Lung (tissue), 11 donors: ENCODE measurements at regions not wholly inside any gene's neighbourhood (a gene's known extent, or its start where the extent isn't known, plus 50 kb on each side); places are given as distances from the start of the nearest gene placed in this dataset.

Experiments
- ATAC-seq: fragments of 200-7000 bp; cut with Tn5 transposase; one replicate; pipeline ENCODE4 v1.9.1; 2020; ENCODE audit warnings: moderate number of reproducible peaks; ENCODE audit not compliant: insufficient read depth, low FRiP score
- DNase-seq, 3 donors: peaks; one replicate each; pipeline ENCODE4 v3.0.0-alpha.2; 2013 to 2017
- H3K27ac ChIP-seq, 2 donors: one replicate each; pipeline ENCODE4 v1.5.1; 2013; ENCODE audit warnings: mild to moderate bottlenecking in 2 of 2, moderate library complexity in 2 of 2, control low read depth in 1 of 2, inconsistent platforms in 1 of 2, low read depth in 1 of 2, low read length in 1 of 2
- H3K27me3 ChIP-seq, 3 donors: one replicate each; pipeline ENCODE4 v1.5.1; 2013; ENCODE audit warnings: low read length in 2 of 3; ENCODE audit not compliant: control insufficient read depth in 3 of 3, insufficient read depth in 3 of 3
- H3K36me3 ChIP-seq, 4 donors: one replicate each; pipeline ENCODE4 v1.5.1; 2013; ENCODE audit warnings: low read length in 4 of 4, mild to moderate bottlenecking in 1 of 4, moderate library complexity in 1 of 4; ENCODE audit not compliant: control insufficient read depth in 4 of 4, insufficient read depth in 4 of 4
- H3K4me1 ChIP-seq, 5 donors: one replicate each; pipeline ENCODE4 v1.5.1; 2013; ENCODE audit warnings: low read length in 5 of 5, mild to moderate bottlenecking in 2 of 5, moderate library complexity in 1 of 5; ENCODE audit not compliant: control insufficient read depth in 5 of 5, insufficient read depth in 5 of 5
- H3K4me3 ChIP-seq: one replicate; pipeline ENCODE4 v1.5.1; 2013; ENCODE audit warnings: mild to moderate bottlenecking, control low read depth, moderate library complexity
- H3K9ac ChIP-seq, 2 donors: one replicate each; pipeline ENCODE4 v1.5.1; 2013; ENCODE audit warnings: low read length in 2 of 2, control low read depth in 1 of 2; ENCODE audit not compliant: insufficient read depth in 1 of 2
- H3K9me3 ChIP-seq, 4 donors: one replicate each; pipeline ENCODE4 v1.5.1; 2013; ENCODE audit warnings: low read length in 3 of 4, mild to moderate bottlenecking in 1 of 4, moderate library complexity in 1 of 4; ENCODE audit not compliant: control insufficient read depth in 4 of 4, insufficient read depth in 3 of 4
- WGBS, 2 donors: extraction: QIAGEN DNeasy Blood & Tissue Kit; methylation state at CpG; one replicate each; pipeline ENCODE4 v1.1.7; 2013; 5-methylcytosine and 5-hydroxymethylcytosine counted together
- TF ChIP-seq, protein P1 (sequence below): IDR thresholded peaks from 2 replicates; pipeline ENCODE4 v1.5.1; 2012; ENCODE audit warnings: mild to moderate bottlenecking; ENCODE audit errors: control extremely low read depth, extremely low read depth
- donor health status: control.
- donor health status: control.
- donor health status: Bipolar disorder and iron deficiency.
- donor health status: healthy.
- donor health status: DM: yes; HTN: yes; CAD: no.

DNA sequence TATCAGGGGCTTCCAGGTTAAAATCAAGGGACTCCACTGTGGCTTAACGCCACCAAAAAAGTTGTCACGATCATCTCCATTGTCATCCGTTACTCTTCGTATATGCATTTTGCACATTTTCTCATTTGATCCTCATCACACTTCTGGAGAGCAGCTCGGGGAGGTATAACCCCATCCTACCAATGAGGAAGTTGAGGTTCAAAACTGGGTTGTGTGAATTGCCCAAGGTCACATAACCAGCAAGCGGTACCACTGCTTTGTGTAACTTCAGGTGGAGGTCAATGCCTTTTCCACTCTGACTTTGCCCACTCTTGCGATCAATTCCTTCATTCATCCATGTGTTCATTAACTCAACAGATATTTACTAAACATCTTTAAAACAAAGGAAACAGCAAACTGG, 71.1 kb upstream of the CCND2 start:
- 48 to 61% methylated on average over 7 of the region's 7 CpGs for WGBS, 2 donors
- H3K4me3 ChIP-seq: no peak overlapping the region
- TF ChIP-seq, protein P1, sequence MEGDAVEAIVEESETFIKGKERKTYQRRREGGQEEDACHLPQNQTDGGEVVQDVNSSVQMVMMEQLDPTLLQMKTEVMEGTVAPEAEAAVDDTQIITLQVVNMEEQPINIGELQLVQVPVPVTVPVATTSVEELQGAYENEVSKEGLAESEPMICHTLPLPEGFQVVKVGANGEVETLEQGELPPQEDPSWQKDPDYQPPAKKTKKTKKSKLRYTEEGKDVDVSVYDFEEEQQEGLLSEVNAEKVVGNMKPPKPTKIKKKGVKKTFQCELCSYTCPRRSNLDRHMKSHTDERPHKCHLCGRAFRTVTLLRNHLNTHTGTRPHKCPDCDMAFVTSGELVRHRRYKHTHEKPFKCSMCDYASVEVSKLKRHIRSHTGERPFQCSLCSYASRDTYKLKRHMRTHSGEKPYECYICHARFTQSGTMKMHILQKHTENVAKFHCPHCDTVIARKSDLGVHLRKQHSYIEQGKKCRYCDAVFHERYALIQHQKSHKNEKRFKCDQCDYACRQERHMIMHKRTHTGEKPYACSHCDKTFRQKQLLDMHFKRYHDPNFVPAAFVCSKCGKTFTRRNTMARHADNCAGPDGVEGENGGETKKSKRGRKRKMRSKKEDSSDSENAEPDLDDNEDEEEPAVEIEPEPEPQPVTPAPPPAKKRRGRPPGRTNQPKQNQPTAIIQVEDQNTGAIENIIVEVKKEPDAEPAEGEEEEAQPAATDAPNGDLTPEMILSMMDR: no peak
- peaks cover 0 to 9% (median 2%) of the 10 kb centered on the region in 3 donors for H3K27me3 ChIP-seq
- DNase-seq (no peak), ATAC-seq (no peak)
- no peak overlapping the region for H3K27ac ChIP-seq
- no peaks in the 10 kb centered on the region for H3K4me1 ChIP-seq
- no peaks in the 10 kb centered on the region for H3K36me3 ChIP-seq
- no peak overlapping the region for H3K9ac ChIP-seq
- no peaks in the 10 kb centered on the region for H3K9me3 ChIP-seq

DNA sequence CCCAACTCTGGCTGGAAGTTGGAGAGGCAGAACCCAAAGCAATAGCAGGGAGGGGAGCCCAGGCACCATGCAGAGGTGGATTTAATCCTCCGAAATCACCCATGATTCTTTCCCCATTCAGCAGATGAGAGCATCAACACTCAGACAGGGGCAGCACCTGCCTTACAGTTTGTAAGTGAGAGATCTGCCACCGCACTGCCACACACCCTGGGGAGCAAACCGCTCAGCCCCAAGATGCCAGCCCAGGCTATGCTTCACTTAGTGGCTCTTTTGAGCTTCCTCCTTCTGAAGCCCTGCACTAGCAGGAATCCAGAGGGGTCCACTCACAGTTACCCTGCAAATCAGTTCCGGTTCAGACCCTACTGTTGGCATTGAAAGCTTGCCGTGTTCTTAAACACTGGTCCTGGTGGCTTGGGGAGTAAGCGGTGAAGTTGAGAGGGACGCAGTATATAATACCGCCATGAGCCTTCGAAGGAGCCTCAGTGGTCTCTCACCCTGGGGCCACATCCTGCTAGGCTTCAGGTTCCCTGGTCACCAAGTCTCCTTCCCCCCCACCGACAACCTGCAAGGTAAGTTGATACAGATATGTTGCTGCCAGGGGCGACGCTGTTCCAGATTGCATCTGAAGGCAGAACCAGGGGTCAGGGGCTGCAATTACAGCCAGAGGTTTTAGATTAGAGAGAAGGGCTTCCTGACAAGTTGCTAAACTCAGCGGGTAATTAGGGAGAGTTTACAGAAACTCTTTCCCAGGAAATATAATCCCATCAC, 72.0 kb upstream of the CCND2 start:
- no peak for DNase-seq
- Histone ChIP-seq H3K4me1 (no peaks in the 10 kb centered on the region), H3K9me3 (no peaks in the 10 kb centered on the region), H3K9ac (no peak overlapping the region), H3K27ac (no peak overlapping the region), H3K36me3 (no peaks in the 10 kb centered on the region), H3K4me3 (no peak overlapping the region), H3K27me3 (peaks cover 0 to 11% (median 2%) of the 10 kb centered on the region in 3 donors)
- WGBS, 2 donors: 83 to 86% methylated on average over 13 of the region's 13 CpGs
- no peak for ATAC-seq
- TF ChIP-seq, protein P1: no peak

GRCh38 chr12:4197922-4198763, 75.4 kb upstream of the CCND2 start:
- no peak overlapping the region for H3K4me3 ChIP-seq

More at GRCh38 chr12:4197922-4198763, 75.4 kb upstream of the CCND2 start:
- TF ChIP-seq, protein P1: no peak
- ATAC-seq (no peak), DNase-seq (no peak)
- 86 to 94% methylated on average over 11 of the region's 11 CpGs for WGBS, 2 donors
- Histone ChIP-seq H3K4me1 (no peaks in the 10 kb centered on the region), H3K27me3 (peaks cover 0 to 22% (median 6%) of the 10 kb centered on the region in 3 donors), H3K36me3 (no peaks in the 10 kb centered on the region), H3K9ac (no peak overlapping the region), H3K9me3 (no peaks in the 10 kb centered on the region), H3K27ac (no peak overlapping the region)
